MM.1S (cell line): ENCODE measurements at regions not wholly inside any gene's neighbourhood (a gene's known extent, or its start where the extent isn't known, plus 50 kb on each side); places are given as distances from the start of the nearest gene placed in this dataset.

ENCODE experiments used
- DNase-seq: peaks from one replicate; pipeline ENCODE4 v3.0.0-alpha.2; 2015
- H2AFZ ChIP-seq: fragments of 300-600 bp; sonication (generic); 2 replicates; pipeline ENCODE4 v1.6.0; 2016; ENCODE audit warnings: antibody characterized with exemption, low read length
- H3F3A ChIP-seq: fragments of 300-600 bp; sonication (generic); 2 replicates; pipeline ENCODE4 v1.6.1; 2016; ENCODE audit warnings: mild to moderate bottlenecking, antibody characterized with exemption, low read length, moderate library complexity, mixed read lengths; ENCODE audit not compliant: insufficient read depth
- H3K27ac ChIP-seq: fragments of 300-600 bp; sonication (generic); 2 replicates; pipeline ENCODE4 v1.5.1; 2016; ENCODE audit warnings: mild to moderate bottlenecking, low read length
- H3K27me3 ChIP-seq: fragments of 300-600 bp; sonication (generic); replicated peaks from 2 replicates; pipeline ENCODE4 v1.6.0; 2016; ENCODE audit warnings: low read length; ENCODE audit not compliant: insufficient read depth
- H3K36me3 ChIP-seq: fragments of 300-600 bp; sonication (generic); replicated peaks from 2 replicates; pipeline ENCODE4 v1.6.1; 2016; ENCODE audit warnings: mild to moderate bottlenecking, low read length, mixed read lengths; ENCODE audit not compliant: insufficient read depth
- H3K4me1 ChIP-seq: fragments of 300-600 bp; sonication (generic); 2 replicates; pipeline ENCODE4 v1.6.1; 2016; ENCODE audit warnings: low read length, mixed read lengths
- H3K4me2 ChIP-seq: fragments of 300-600 bp; sonication (generic); 2 replicates; pipeline ENCODE4 v1.6.0; 2016; ENCODE audit warnings: low read depth, low read length
- H3K4me3 ChIP-seq: fragments of 300-600 bp; sonication (generic); 2 replicates; pipeline ENCODE4 v1.5.1; 2016; ENCODE audit warnings: low read length, mixed read lengths
- H3K79me2 ChIP-seq: fragments of 300-600 bp; sonication (generic); 2 replicates; pipeline ENCODE4 v1.6.1; 2016; ENCODE audit warnings: mixed run types, low read length, mixed read lengths
- H3K9ac ChIP-seq: fragments of 300-600 bp; sonication (generic); 2 replicates; pipeline ENCODE4 v1.6.1; 2016; ENCODE audit warnings: low read length, mixed read lengths
- H3K9me2 ChIP-seq: fragments of 300-600 bp; sonication (generic); replicated peaks from 2 replicates; pipeline ENCODE4 v1.6.1; 2016; ENCODE audit warnings: mild to moderate bottlenecking, low read length, mixed read lengths; ENCODE audit not compliant: insufficient read depth
- H3K9me3 ChIP-seq: fragments of 300-600 bp; sonication (generic); replicated peaks from 2 replicates; pipeline ENCODE4 v1.6.1; 2016; ENCODE audit warnings: mild to moderate bottlenecking, low read length, mixed read lengths; ENCODE audit not compliant: insufficient read depth
- H4K20me1 ChIP-seq: fragments of 300-600 bp; sonication (generic); 2 replicates; pipeline ENCODE4 v1.6.1; 2016; ENCODE audit warnings: mild to moderate bottlenecking, low read length, moderate library complexity, mixed read lengths; ENCODE audit not compliant: insufficient read depth
- EZH2 ChIP-seq: fragments of 300-600 bp; sonication (generic); optimal IDR thresholded peaks from 2 replicates; pipeline ENCODE3; 2017; ENCODE audit warnings: low read depth, mild to moderate bottlenecking, antibody characterized with exemption, low read length, mixed read lengths
- EZH2phosphoT487 ChIP-seq: fragments of 300-600 bp; sonication (generic); IDR thresholded peaks from 2 replicates; pipeline ENCODE4 v1.6.1; 2018; ENCODE audit warnings: antibody characterized with exemption, low read length
- TF ChIP-seq, protein P1 (sequence below): fragments of 300-600 bp; sonication (generic); IDR thresholded peaks from 2 replicates; pipeline ENCODE4 v1.5.1; 2016; ENCODE audit warnings: antibody characterized with exemption, low read length, mixed read lengths

GRCh38 chr9:96137671-96138429, 164.1 kb downstream of the HSD17B3 start:
- peak overlapping the region; percentile 90 for H3K4me2 ChIP-seq
- no peaks in the 10 kb centered on the region for H3K9me2 ChIP-seq
- H3K9ac ChIP-seq, result peak overlapping the region; percentile 73
- TF ChIP-seq, protein P1, sequence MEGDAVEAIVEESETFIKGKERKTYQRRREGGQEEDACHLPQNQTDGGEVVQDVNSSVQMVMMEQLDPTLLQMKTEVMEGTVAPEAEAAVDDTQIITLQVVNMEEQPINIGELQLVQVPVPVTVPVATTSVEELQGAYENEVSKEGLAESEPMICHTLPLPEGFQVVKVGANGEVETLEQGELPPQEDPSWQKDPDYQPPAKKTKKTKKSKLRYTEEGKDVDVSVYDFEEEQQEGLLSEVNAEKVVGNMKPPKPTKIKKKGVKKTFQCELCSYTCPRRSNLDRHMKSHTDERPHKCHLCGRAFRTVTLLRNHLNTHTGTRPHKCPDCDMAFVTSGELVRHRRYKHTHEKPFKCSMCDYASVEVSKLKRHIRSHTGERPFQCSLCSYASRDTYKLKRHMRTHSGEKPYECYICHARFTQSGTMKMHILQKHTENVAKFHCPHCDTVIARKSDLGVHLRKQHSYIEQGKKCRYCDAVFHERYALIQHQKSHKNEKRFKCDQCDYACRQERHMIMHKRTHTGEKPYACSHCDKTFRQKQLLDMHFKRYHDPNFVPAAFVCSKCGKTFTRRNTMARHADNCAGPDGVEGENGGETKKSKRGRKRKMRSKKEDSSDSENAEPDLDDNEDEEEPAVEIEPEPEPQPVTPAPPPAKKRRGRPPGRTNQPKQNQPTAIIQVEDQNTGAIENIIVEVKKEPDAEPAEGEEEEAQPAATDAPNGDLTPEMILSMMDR, result no peak
- TF ChIP-seq EZH2phosphoT487 (no peak), EZH2 (no peak)
- peaks cover 23% of the 10 kb centered on the region for H3F3A ChIP-seq
- no peaks in the 10 kb centered on the region for H4K20me1 ChIP-seq
- H2AFZ ChIP-seq, result peak overlapping the region; percentile 99
- peak overlapping the region; percentile 65 for H3K4me3 ChIP-seq
- no peaks in the 10 kb centered on the region for H3K36me3 ChIP-seq
- H3K27me3 ChIP-seq, result no peaks in the 10 kb centered on the region
- H3K9me3 ChIP-seq, result no peaks in the 10 kb centered on the region
- H3K79me2 ChIP-seq, result no peaks in the 10 kb centered on the region
- H3K27ac ChIP-seq, result peak overlapping the region; percentile 85
- DNase-seq, result no peak
- H3K4me1 ChIP-seq, result peaks cover 41% of the 10 kb centered on the region

GRCh38 chr9:96136992-96137670, 164.8 kb downstream of the HSD17B3 start:
- Histone ChIP-seq H4K20me1 (no peaks in the 10 kb centered on the region), H3K79me2 (no peaks in the 10 kb centered on the region), H3K27ac (peak overlapping the region; percentile 85), H3K4me1 (peaks cover 40% of the 10 kb centered on the region), H3K4me2 (peak overlapping the region; percentile 90), H2AFZ (peak overlapping the region; percentile 99), H3K27me3 (no peaks in the 10 kb centered on the region), H3K9me3 (no peaks in the 10 kb centered on the region), H3F3A (peaks cover 23% of the 10 kb centered on the region), H3K9ac (peak overlapping the region; percentile 73), H3K9me2 (no peaks in the 10 kb centered on the region), H3K4me3 (peak overlapping the region; percentile 65), H3K36me3 (no peaks in the 10 kb centered on the region)
- TF ChIP-seq EZH2phosphoT487 (no peak), EZH2 (no peak)
- TF ChIP-seq, protein P1, result no peak
- peak; percentile 92 for DNase-seq

- H2AFZ ChIP-seq, result 0 out of 2 replicates have a peak overlapping the region, but pooled peaks have one; percentile 1
- H3K9me3 ChIP-seq, result no peaks in the 10 kb centered on the region
- H3K4me3 ChIP-seq, result no peak overlapping the region; the same call in 1 of the 2 replicates
- peaks cover 30% of the 10 kb centered on the region for H3K4me1 ChIP-seq
- no peaks in the 10 kb centered on the region for H3K36me3 ChIP-seq
- no peaks in the 10 kb centered on the region for H3K27me3 ChIP-seq
- no peaks in the 10 kb centered on the region for H4K20me1 ChIP-seq
- no peaks in the 10 kb centered on the region for H3K9me2 ChIP-seq
- peak; percentile 55 for DNase-seq
- no peak overlapping the region for H3K9ac ChIP-seq
- no peaks in the 10 kb centered on the region for H3K79me2 ChIP-seq
- H3F3A ChIP-seq, result peaks cover 23% of the 10 kb centered on the region
- peak overlapping the region; percentile 25; the same call in 1 of the 2 replicates for H3K27ac ChIP-seq
- TF ChIP-seq EZH2phosphoT487, result no peak
- no peak for TF ChIP-seq EZH2
- TF ChIP-seq, protein P1, result no peak
- H3K4me2 ChIP-seq, result peak overlapping the region; percentile 24; the same call in 1 of the 2 replicates
Measured at GRCh38 chr9:96135753-96136290, 166.2 kb downstream of the HSD17B3 start.
